ENCODE measurements at regions not wholly inside any gene's neighbourhood (a gene's known extent, or its start where the extent isn't known, plus 50 kb on each side); places are given as distances from the start of the nearest gene placed in this dataset.

DNA sequence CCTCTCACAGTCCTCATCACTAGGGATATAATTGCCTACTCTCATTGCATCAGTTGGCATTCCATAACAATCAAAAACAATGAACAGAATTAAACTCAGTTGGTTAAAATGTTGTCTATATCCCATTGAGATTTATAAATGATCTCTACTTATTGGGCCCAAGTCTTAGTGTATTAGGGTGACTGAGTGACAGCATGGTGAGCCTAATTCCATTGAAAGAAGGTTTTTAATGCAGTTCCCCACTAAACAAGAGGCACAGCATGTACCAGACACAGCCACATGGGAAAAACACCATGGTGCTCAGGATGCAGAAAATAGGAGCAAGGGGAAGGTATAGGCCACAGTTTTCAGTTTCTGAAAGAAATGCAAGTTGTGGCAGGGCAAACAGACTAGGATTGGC lies 208.4 kb downstream of the RFC3 start:
- no peak for TF ChIP-seq POLR2A (IDR thresholded peaks at IDR 0.05)
- TF ChIP-seq, protein P1, sequence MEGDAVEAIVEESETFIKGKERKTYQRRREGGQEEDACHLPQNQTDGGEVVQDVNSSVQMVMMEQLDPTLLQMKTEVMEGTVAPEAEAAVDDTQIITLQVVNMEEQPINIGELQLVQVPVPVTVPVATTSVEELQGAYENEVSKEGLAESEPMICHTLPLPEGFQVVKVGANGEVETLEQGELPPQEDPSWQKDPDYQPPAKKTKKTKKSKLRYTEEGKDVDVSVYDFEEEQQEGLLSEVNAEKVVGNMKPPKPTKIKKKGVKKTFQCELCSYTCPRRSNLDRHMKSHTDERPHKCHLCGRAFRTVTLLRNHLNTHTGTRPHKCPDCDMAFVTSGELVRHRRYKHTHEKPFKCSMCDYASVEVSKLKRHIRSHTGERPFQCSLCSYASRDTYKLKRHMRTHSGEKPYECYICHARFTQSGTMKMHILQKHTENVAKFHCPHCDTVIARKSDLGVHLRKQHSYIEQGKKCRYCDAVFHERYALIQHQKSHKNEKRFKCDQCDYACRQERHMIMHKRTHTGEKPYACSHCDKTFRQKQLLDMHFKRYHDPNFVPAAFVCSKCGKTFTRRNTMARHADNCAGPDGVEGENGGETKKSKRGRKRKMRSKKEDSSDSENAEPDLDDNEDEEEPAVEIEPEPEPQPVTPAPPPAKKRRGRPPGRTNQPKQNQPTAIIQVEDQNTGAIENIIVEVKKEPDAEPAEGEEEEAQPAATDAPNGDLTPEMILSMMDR (IDR thresholded peaks at IDR 0.05), result no peak

Measured in testis (tissue), 2 donors.